GM21576 (cell line): ENCODE measurements at regions not wholly inside any gene's neighbourhood (a gene's known extent, or its start where the extent isn't known, plus 50 kb on each side); places are given as distances from the start of the nearest gene placed in this dataset.

ENCODE experiments used
- ATAC-seq: cut with Tn5 transposase; IDR thresholded peaks from one replicate; pipeline ENCODE4 v1.9.1; 2021; ENCODE audit warnings: mild to moderate bottlenecking, moderate library complexity; ENCODE audit not compliant: unreplicated experiment

DNA sequence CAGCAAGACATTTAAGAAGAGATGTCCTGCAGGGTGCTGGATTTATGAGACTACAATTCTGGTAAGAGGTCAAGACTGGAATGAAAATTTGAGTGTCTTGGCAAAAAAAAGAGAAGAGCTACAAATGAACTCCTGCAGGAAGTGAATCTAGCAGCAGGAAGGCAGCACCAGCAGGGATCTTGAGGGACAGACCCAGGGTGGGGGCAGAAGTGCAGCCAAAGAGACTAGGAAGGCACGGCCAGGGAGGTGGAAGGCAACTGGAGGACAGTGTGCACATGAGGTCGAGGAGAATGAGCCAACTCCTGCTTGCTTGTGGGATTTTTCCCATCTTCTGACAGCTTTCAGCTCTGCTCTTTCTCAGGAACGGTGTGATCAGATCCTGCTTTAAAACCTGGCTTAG is 263.2 kb downstream of the BUD13 start:
- ATAC-seq: no peak

GRCh38 chr11:116507849-116508695 is 264.7 kb downstream of the BUD13 start:
- ATAC-seq: no peak

GRCh38 chr11:116507016-116507415 is 265.8 kb downstream of the BUD13 start:
- ATAC-seq: no peak

- no peak for ATAC-seq
These were observed 266.4 kb downstream of the BUD13 start for GRCh38 chr11:116506263-116506825.

DNA sequence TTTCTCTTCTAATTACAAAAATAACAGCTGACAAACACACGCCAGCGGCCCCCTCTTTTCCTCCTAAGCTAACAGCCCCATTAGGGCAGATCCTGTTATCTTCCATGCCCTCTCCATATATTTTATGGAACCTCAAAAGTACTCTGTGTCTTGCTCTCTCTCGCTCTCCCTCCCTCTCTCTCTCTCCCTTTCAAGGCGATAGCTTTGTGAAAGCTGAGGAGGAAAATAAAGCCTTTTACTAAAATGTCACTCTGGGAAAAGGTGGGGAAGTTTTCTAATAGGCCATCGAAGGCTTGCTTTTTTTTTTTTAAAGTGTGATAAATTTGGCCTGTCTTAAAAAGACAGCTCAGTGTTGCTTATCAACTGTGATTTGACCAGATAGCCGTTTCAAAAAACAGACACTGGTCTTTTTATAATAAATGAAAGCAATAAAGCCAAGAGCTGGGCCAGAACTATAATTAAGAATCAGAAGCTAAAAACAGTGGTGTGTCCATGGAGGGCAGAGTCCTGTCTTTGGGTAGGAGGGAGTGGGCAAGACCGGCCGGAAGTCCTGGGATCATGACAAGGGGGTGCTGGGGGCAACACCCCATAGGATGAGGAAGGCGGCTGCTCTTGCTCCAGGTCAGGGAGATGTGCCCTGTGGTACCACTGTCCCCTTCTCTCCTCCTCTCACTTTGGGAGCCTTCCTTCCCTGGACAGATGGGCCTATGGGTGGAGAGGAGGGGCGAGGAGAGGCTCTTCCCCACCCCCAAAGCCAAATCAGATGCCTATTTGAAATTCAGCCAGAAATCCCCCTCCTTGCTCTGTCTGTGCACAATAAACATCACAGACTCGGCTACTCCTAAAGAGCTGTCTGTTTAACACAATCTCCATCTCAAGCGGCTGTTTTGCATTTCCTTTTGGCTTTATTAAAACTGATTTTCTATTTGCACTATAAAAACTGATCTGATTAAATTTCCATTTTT is 267.2 kb downstream of the BUD13 start:
- no peak for ATAC-seq

- ATAC-seq: no peak
These were observed 268.1 kb downstream of the BUD13 start for GRCh38 chr11:116504541-116505297.

- ATAC-seq: no peak
These were observed 269.3 kb downstream of the BUD13 start for GRCh38 chr11:116503216-116504160.

DNA sequence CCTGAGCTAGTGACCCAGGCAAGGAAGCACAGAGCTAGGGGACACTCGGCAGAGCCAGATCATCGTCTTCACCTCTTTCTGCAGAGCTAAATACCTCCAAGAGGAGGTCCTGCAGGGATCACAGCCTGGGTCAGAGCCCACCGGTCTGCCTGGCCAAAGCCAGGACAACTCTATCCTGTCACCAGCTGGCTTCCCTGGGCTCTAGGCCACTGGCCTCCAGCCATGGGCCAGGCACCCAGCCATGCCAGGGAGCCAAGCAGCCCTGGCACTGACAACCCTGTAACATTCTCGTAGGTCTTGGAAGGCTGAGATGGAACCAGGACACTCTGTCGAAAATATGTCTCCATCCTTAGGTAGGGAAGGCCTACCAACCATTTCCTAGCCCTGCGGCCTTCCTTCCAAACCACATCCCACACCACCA is 270.1 kb downstream of the BUD13 start:
- no peak for ATAC-seq

DNA sequence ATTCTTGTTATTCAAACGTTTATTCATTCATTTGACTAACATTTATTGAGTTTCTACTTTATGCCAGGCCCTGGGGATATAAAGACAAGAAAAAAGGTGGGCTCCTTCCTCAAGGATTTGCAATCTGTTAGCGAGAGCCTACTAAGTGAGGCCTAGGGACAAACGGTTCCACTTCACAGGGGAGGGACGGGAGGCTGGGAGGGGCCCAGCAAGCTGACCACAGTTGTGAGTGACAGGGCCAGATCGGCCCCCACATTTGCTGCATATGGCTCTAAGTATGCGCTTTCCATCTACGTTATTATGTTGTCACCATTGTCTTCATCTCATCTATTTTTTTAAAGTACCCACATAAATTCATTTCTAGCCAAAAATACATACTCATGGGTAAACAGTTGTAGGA is 271.1 kb downstream of the BUD13 start:
- no peak for ATAC-seq

- no peak for ATAC-seq
These were observed 271.7 kb downstream of the BUD13 start for GRCh38 chr11:116500947-116501602.

DNA sequence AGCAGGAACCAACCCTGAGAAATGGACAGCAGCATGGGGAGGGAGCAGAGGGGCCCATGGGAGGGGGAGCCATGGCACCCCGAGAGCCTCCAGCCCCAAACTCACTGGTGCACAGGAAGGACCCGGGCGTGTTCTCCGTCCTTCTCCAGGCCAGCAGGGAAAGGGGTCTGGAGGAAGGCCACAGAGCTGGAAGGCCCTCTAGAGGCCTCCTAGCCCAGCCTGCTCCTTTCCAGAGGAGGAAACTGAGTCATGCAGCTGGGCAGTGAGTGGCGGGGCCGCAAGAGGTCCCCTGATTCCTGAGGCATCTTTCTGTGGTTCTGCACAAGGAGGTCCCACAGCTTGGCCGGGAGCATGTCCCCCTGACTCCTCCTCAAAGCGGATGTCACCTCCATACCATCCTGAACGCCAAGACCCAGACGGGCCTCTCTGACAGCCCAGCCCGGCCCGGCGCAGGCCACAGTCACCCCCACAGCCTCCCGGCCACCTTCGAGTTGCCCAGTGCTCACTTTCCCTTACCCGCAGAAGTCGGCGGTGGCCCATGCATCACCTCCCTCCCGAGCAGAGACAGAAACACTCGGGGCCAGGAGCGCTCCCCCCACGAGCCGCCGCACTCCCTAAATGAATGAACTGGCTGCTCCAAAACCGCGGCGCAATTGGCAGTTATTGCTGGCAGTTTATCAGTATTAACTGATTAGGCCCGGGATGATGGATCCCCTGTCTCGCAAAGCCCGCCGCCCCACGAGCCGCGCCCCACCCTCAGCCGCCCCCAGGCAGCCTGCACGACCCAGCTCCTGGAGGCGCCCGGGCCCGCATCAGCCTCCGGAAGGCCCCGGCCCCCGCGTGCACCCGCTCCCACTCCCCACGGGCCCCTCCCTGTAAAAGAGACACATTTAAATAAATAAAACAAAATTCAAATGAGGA is 272.5 kb downstream of the BUD13 start:
- ATAC-seq: no peak

- ATAC-seq: no peak
These were observed 273.3 kb downstream of the BUD13 start for GRCh38 chr11:116499396-116500003.

- no peak for ATAC-seq
These were observed 274.6 kb downstream of the BUD13 start for GRCh38 chr11:116498161-116498560.

DNA sequence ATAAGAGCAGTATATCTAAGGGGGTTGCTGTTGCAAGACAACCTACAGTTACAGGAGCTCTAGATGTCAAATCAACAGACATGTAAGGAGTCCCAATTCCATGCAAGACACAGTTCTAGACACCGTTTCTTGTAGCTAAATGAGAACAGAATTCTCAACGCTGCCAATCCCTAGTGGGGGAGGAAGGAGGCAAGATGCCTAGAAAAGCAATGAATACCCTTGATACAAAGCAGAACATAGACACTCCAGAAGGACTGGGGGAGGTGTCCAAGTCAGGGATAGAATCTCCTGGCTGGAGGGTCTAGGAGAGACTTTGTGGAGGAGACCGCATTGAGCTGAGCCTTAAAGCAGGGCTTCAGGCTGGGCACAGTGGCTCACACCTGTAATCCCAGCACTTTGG is 280.2 kb downstream of the BUD13 start:
- no peak for ATAC-seq

DNA sequence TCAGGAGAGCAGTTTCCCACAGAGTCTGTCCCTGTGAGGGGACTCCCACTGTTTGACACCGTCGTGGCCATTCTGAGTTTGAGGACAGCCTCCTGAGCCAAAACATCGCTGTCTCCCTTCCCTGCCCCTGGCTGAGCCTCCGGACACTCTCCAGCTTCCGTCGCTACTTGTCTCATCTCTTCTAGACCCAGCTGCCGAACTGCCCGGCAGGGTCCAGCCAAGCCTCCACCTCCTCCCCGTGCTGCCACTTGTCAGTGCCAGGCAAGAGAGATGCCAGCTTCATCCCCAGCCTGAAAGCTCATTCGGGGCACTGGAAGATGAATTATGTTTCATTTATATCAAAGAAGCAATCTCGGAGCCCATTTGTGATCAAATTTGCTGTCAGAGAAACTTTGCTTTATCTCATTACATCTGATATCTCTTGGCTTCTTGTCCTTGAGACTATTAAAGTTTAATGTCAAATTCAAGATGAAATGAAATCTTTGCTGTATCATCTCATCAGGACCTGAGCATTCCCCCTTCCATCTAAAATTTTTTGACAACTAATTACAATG is 283.9 kb downstream of the BUD13 start:
- ATAC-seq: no peak

DNA sequence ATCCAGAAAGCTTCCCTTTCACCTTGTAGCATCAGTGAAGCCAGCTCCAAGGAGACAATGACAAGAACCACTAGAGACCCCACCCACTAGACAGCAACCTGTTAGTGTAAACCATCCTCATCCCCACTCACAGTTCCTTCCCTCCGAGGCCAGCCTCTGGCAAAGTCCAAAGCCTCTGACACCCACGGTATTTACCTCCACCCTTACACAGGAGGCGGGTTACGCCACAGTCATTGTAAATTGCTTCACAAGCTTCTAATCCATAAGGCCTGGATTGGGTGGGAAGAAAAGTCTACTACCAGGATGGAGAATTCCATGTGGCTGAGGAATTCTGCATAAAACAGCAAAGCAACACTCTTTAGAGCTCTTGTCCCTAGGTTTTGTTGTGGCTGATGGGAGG is 287.4 kb downstream of the BUD13 start:
- ATAC-seq: no peak

- ATAC-seq: no peak
These were observed 290.1 kb downstream of the BUD13 start for GRCh38 chr11:116482716-116483115.
